Caco-2 (cell line): ENCODE measurements at regions not wholly inside any gene's neighbourhood (a gene's known extent, or its start where the extent isn't known, plus 50 kb on each side); places are given as distances from the start of the nearest gene placed in this dataset.

Experiments used
- BruUV-seq: library from RNA; stranded (reverse); fragments of 400-500 nt; replicated peaks from 2 replicates; lab custom pipeline; 2021; lab: Mats Ljungman, UMichigan
- CTCF ChIA-PET: fragments of 300-600 bp; sonication (Branson Sonifier 250); formaldehyde crosslinking; loops from one replicate; lab custom pipeline; 2022; ENCODE audit warnings: antibody characterized with exemption; lab: Charles Lee
- POLR2A ChIA-PET: fragments of 300-600 bp; sonication (Branson Sonifier 250); formaldehyde crosslinking; loops from one replicate; lab custom pipeline; 2022; ENCODE audit warnings: antibody characterized with exemption; lab: Charles Lee
- DNase-seq, 2 experiments: peaks; one replicate each; pipeline versions ENCODE4 v3.0.0 to v3.0.0-alpha.2; 2020 to 2022
- H3K27me3 ChIP-seq: replicated peaks from 2 replicates; pipeline ENCODE4 v1.6.0; 2011; ENCODE audit warnings: low read length; ENCODE audit not compliant: control insufficient read depth, insufficient read depth
- H3K36me3 ChIP-seq: 2 replicates; pipeline ENCODE4 v1.5.1; 2011; ENCODE audit warnings: low read length; ENCODE audit not compliant: control insufficient read depth, insufficient read depth
- H3K4me1 ChIP-seq: fragments of 250-450 bp; sonication (Bioruptor Pico); 2 replicates; pipeline ENCODE4 v1.5.1; 2020; ENCODE audit warnings: mild to moderate bottlenecking
- H3K4me3 ChIP-seq: 2 replicates; pipeline ENCODE4 v1.5.1; 2011; ENCODE audit warnings: low read depth, mild to moderate bottlenecking, control low read depth, low read length
- H3K9me3 ChIP-seq: fragments of 250-450 bp; sonication (Bioruptor Pico); 2 replicates; pipeline ENCODE4 v1.5.1; 2020; ENCODE audit warnings: mild to moderate bottlenecking, moderate library complexity
- H3K27ac Mint-ChIP-seq: one replicate; pipeline ENCODE4 v1.8.0; 2022; ENCODE audit warnings: mixed read lengths; ENCODE audit not compliant: unreplicated experiment
- H3K27me3 Mint-ChIP-seq: one replicate; pipeline ENCODE4 v1.8.0; 2022; ENCODE audit warnings: mixed read lengths; ENCODE audit not compliant: insufficient read depth, unreplicated experiment
- H3K36me3 Mint-ChIP-seq: one replicate; pipeline ENCODE4 v1.8.0; 2022; ENCODE audit warnings: mild to moderate bottlenecking, mixed read lengths; ENCODE audit not compliant: insufficient read depth, unreplicated experiment
- H3K4me1 Mint-ChIP-seq: one replicate; pipeline ENCODE4 v1.8.0; 2022; ENCODE audit warnings: low read depth, mixed read lengths; ENCODE audit not compliant: unreplicated experiment
- H3K4me3 Mint-ChIP-seq: one replicate; pipeline ENCODE4 v1.8.0; 2022; ENCODE audit warnings: mild to moderate bottlenecking, moderate library complexity, mixed read lengths; ENCODE audit not compliant: unreplicated experiment
- H3K9me3 Mint-ChIP-seq: one replicate; pipeline ENCODE4 v1.8.0; 2022; ENCODE audit warnings: mixed read lengths; ENCODE audit not compliant: unreplicated experiment
- CTCF ChIP-seq, 2 experiments: fragments of 200-600 bp in 1 of 2; IDR thresholded peaks; 1 replicate in 1 of 2; 2 replicates in 1 of 2; pipeline versions ENCODE4 v1.5.1 to v1.8.0; 2011 to 2022; ENCODE audit warnings: antibody characterized with exemption in 1 of 2, control low read depth in 1 of 2, inconsistent platforms in 1 of 2, low read depth in 1 of 2, low read length in 1 of 2, mild to moderate bottlenecking in 1 of 2, moderate library complexity in 1 of 2; ENCODE audit not compliant: insufficient read depth in 1 of 2, severe bottlenecking in 1 of 2, unreplicated experiment in 1 of 2
- intact Hi-C: fragments of 100-400 bp; cut with micrococcal nuclease; formaldehyde crosslinking; loops from one replicate; pipeline ENCODE4 v1.10.0; 2022; ENCODE audit not compliant: unreplicated experiment

- no peak overlapping the region for H3K4me3 Mint-ChIP-seq
- no peaks in the 10 kb centered on the region for H3K36me3 ChIP-seq
- no peaks in the 10 kb centered on the region for H3K27me3 ChIP-seq
- no peaks in the 10 kb centered on the region for H3K36me3 Mint-ChIP-seq
- POLR2A ChIA-PET = interaction anchor here (0.6 kb wide), 1 partner anchor 863 kb away, joined by 6 read pairs; no protein-coding TSS in a partner anchor
- BruUV-seq = no TSS peak
- no peak overlapping the region for H3K27ac Mint-ChIP-seq
- no peaks in the 10 kb centered on the region for H3K4me1 ChIP-seq
- H3K27me3 Mint-ChIP-seq = peaks cover 10% of the 10 kb centered on the region
- H3K9me3 ChIP-seq = no peaks in the 10 kb centered on the region
- CTCF ChIA-PET = no interaction called here
- no peaks in the 10 kb centered on the region for H3K4me1 Mint-ChIP-seq
- no peaks in the 10 kb centered on the region for H3K9me3 Mint-ChIP-seq
- no peak for TF ChIP-seq CTCF (IDR thresholded peaks at IDR 0.05; ENCODE audit: insufficient read depth in 1 of 2, low read depth in 1 of 2, low read length in 1 of 2, severe bottlenecking in 1 of 2, unreplicated experiment in 1 of 2)
- DNase-seq = no peak
- intact Hi-C loops = no loop called here
- H3K4me3 ChIP-seq = no peak overlapping the region
These were observed 349.7 kb downstream of the SATB2 start for GRCh38 chr2:199108056-199108455.

GRCh38 chr2:199105826-199106225 is 351.9 kb downstream of the SATB2 start:
- H3K4me1 Mint-ChIP-seq = no peaks in the 10 kb centered on the region
- no peak overlapping the region for H3K4me3 ChIP-seq
- no peak overlapping the region for H3K4me3 Mint-ChIP-seq
- H3K27ac Mint-ChIP-seq = no peak overlapping the region
- no peaks in the 10 kb centered on the region for H3K4me1 ChIP-seq
- no TSS peak for BruUV-seq
- intact Hi-C loops = no loop called here
- H3K36me3 Mint-ChIP-seq = no peaks in the 10 kb centered on the region
- no peak for DNase-seq
- CTCF ChIA-PET = no interaction called here
- peaks cover 9% of the 10 kb centered on the region for H3K27me3 Mint-ChIP-seq
- no peaks in the 10 kb centered on the region for H3K9me3 ChIP-seq
- no peaks in the 10 kb centered on the region for H3K9me3 Mint-ChIP-seq
- TF ChIP-seq CTCF (IDR thresholded peaks at IDR 0.05; ENCODE audit: insufficient read depth in 1 of 2, low read depth in 1 of 2, low read length in 1 of 2, severe bottlenecking in 1 of 2, unreplicated experiment in 1 of 2) = no peak
- POLR2A ChIA-PET = no interaction called here
- no peaks in the 10 kb centered on the region for H3K27me3 ChIP-seq
- H3K36me3 ChIP-seq = no peaks in the 10 kb centered on the region

DNA sequence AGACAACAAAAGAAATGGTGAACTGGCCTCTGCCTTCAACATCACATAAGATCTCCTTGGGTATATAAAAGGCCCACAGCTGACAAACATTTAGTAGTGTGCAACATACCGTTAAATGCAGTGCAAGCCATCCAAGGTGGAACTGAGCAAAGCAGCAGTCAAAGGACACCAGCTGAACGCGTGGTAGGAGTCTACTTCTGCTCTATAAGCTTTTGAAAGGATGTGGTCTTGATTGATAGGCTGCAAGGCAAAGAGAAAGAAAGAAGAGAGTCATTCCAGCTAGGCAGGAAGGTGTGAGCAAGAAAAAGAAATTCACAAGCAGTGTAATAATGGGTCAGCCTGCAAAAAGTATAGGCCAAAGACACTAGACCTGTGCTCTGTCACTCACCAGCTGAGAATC is 356.3 kb downstream of the SATB2 start:
- H3K4me1 ChIP-seq = no peaks in the 10 kb centered on the region
- H3K9me3 Mint-ChIP-seq = no peaks in the 10 kb centered on the region
- no peak for TF ChIP-seq CTCF (IDR thresholded peaks at IDR 0.05; ENCODE audit: insufficient read depth in 1 of 2, low read depth in 1 of 2, low read length in 1 of 2, severe bottlenecking in 1 of 2, unreplicated experiment in 1 of 2)
- H3K4me1 Mint-ChIP-seq = no peaks in the 10 kb centered on the region
- BruUV-seq = no TSS peak
- ChIA-PET POLR2A (no interaction called here), CTCF (no interaction called here)
- no peak for DNase-seq
- no peaks in the 10 kb centered on the region for H3K9me3 ChIP-seq
- H3K4me3 Mint-ChIP-seq = no peak overlapping the region
- no peak overlapping the region for H3K27ac Mint-ChIP-seq
- H3K4me3 ChIP-seq = no peak overlapping the region
- H3K27me3 Mint-ChIP-seq = peaks cover 3% of the 10 kb centered on the region
- no peaks in the 10 kb centered on the region for H3K36me3 ChIP-seq
- H3K36me3 Mint-ChIP-seq = no peaks in the 10 kb centered on the region
- intact Hi-C loops = no loop called here
- no peaks in the 10 kb centered on the region for H3K27me3 ChIP-seq
